ENCODE measurements at regions not wholly inside any gene's neighbourhood (a gene's known extent, or its start where the extent isn't known, plus 50 kb on each side); places are given as distances from the start of the nearest gene placed in this dataset.

DNA sequence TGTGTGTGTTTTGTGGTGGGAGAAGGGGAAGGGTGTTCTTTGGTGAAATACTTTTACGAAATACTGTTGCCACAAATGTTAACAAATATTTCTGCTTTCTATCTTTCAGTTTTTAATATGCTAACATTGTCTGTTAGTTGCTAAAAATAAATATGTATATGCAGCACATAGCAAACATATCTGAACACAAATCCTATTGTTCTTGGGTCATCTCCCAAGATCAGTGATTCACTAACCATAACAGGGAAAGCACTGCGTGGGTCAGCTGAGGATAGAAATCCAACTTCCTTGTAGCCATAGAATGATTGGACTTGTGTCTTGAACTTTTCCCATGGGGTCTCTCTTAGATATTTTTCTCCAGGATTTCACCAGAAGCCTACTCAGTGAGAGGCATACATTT is 250.3 kb upstream of the FAM47A start:
- Mint-ChIP-seq H3K4me1 (no peaks in the 10 kb centered on the region), H3K9me3 (no peaks in the 10 kb centered on the region), H3K36me3 (ENCODE audit: low read depth) (no peaks in the 10 kb centered on the region), H3K4me3 (no peak overlapping the region), H3K27ac (no peak overlapping the region), H3K27me3 (ENCODE audit: insufficient read depth, low read depth, poor library complexity) (no peaks in the 10 kb centered on the region)
- H3K27me3 ChIP-seq (ENCODE audit: insufficient read depth): no peaks in the 10 kb centered on the region
- DNase-seq (ENCODE audit: low spot score): no peak
- no peak overlapping the region for H3K4me2 ChIP-seq
- H2AFZ ChIP-seq: no peak overlapping the region
- no peak for ATAC-seq
- H3K36me3 ChIP-seq (ENCODE audit: insufficient read depth): no peaks in the 10 kb centered on the region
- no peaks in the 10 kb centered on the region for H3K4me1 ChIP-seq (ENCODE audit: insufficient read depth)
- no peaks in the 10 kb centered on the region for H3K9me2 ChIP-seq (ENCODE audit: insufficient read depth)
- H3F3A ChIP-seq (replicated peaks; ENCODE audit: low read depth): no peaks in the 10 kb centered on the region
- no peak overlapping the region for H3K4me3 ChIP-seq
- TF ChIP-seq JUNB (IDR thresholded peaks at IDR 0.05; ENCODE audit: unreplicated experiment) (no peak), REST (IDR thresholded peaks at IDR 0.05; ENCODE audit: unreplicated experiment) (no peak), EZH2 (IDR thresholded peaks at IDR 0.05; ENCODE audit: low read depth, unreplicated experiment) (no peak), POLR2AphosphoS5 (IDR thresholded peaks at IDR 0.05; ENCODE audit: low read depth) (no peak), ZNF331 (CRISPR knock-in tag; IDR thresholded peaks at IDR 0.05; ENCODE audit: low read depth) (no peak), ZNF114 (CRISPR knock-in tag; IDR thresholded peaks at IDR 0.05) (no peak), CREB1 (CRISPR knock-in tag; IDR thresholded peaks at IDR 0.05; ENCODE audit: low read depth) (no peak), STAT1 (IDR thresholded peaks at IDR 0.05; ENCODE audit: unreplicated experiment) (no peak), NANOG (IDR thresholded peaks at IDR 0.05; ENCODE audit: borderline replicate concordance) (no peak), EZH2phosphoT487 (IDR thresholded peaks at IDR 0.05; ENCODE audit: unreplicated experiment) (no peak)
- TF ChIP-seq, protein P1, sequence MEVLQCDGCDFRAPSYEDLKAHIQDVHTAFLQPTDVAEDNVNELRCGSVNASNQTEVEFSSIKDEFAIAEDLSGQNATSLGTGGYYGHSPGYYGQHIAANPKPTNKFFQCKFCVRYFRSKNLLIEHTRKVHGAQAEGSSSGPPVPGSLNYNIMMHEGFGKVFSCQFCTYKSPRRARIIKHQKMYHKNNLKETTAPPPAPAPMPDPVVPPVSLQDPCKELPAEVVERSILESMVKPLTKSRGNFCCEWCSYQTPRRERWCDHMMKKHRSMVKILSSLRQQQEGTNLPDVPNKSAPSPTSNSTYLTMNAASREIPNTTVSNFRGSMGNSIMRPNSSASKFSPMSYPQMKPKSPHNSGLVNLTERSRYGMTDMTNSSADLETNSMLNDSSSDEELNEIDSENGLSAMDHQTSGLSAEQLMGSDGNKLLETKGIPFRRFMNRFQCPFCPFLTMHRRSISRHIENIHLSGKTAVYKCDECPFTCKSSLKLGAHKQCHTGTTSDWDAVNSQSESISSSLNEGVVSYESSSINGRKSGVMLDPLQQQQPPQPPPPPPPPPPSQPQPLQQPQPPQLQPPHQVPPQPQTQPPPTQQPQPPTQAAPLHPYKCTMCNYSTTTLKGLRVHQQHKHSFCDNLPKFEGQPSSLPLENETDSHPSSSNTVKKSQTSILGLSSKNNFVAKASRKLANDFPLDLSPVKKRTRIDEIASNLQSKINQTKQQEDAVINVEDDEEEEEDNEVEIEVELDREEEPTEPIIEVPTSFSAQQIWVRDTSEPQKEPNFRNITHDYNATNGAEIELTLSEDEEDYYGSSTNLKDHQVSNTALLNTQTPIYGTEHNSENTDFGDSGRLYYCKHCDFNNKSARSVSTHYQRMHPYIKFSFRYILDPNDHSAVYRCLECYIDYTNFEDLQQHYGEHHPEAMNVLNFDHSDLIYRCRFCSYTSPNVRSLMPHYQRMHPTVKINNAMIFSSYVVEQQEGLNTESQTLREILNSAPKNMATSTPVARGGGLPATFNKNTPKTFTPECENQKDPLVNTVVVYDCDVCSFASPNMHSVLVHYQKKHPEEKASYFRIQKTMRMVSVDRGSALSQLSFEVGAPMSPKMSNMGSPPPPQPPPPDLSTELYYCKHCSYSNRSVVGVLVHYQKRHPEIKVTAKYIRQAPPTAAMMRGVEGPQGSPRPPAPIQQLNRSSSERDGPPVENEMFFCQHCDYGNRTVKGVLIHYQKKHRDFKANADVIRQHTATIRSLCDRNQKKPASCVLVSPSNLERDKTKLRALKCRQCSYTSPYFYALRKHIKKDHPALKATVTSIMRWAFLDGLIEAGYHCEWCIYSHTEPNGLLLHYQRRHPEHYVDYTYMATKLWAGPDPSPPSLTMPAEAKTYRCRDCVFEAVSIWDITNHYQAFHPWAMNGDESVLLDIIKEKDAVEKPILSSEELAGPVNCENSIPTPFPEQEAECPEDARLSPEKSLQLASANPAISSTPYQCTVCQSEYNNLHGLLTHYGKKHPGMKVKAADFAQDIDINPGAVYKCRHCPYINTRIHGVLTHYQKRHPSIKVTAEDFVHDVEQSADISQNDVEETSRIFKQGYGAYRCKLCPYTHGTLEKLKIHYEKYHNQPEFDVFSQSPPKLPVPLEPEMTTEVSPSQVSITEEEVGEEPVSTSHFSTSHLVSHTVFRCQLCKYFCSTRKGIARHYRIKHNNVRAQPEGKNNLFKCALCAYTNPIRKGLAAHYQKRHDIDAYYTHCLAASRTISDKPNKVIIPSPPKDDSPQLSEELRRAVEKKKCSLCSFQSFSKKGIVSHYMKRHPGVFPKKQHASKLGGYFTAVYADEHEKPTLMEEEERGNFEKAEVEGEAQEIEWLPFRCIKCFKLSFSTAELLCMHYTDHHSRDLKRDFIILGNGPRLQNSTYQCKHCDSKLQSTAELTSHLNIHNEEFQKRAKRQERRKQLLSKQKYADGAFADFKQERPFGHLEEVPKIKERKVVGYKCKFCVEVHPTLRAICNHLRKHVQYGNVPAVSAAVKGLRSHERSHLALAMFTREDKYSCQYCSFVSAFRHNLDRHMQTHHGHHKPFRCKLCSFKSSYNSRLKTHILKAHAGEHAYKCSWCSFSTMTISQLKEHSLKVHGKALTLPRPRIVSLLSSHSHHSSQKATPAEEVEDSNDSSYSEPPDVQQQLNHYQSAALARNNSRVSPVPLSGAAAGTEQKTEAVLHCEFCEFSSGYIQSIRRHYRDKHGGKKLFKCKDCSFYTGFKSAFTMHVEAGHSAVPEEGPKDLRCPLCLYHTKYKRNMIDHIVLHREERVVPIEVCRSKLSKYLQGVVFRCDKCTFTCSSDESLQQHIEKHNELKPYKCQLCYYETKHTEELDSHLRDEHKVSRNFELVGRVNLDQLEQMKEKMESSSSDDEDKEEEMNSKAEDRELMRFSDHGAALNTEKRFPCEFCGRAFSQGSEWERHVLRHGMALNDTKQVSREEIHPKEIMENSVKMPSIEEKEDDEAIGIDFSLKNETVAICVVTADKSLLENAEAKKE (CRISPR knock-in tag; IDR thresholded peaks at IDR 0.05): no peak
- TF ChIP-seq, protein P2, sequence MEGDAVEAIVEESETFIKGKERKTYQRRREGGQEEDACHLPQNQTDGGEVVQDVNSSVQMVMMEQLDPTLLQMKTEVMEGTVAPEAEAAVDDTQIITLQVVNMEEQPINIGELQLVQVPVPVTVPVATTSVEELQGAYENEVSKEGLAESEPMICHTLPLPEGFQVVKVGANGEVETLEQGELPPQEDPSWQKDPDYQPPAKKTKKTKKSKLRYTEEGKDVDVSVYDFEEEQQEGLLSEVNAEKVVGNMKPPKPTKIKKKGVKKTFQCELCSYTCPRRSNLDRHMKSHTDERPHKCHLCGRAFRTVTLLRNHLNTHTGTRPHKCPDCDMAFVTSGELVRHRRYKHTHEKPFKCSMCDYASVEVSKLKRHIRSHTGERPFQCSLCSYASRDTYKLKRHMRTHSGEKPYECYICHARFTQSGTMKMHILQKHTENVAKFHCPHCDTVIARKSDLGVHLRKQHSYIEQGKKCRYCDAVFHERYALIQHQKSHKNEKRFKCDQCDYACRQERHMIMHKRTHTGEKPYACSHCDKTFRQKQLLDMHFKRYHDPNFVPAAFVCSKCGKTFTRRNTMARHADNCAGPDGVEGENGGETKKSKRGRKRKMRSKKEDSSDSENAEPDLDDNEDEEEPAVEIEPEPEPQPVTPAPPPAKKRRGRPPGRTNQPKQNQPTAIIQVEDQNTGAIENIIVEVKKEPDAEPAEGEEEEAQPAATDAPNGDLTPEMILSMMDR (conservative IDR thresholded peaks at IDR 0.05; ENCODE audit: low read depth in 2 of 2): no peak
- TF ChIP-seq, protein P3, sequence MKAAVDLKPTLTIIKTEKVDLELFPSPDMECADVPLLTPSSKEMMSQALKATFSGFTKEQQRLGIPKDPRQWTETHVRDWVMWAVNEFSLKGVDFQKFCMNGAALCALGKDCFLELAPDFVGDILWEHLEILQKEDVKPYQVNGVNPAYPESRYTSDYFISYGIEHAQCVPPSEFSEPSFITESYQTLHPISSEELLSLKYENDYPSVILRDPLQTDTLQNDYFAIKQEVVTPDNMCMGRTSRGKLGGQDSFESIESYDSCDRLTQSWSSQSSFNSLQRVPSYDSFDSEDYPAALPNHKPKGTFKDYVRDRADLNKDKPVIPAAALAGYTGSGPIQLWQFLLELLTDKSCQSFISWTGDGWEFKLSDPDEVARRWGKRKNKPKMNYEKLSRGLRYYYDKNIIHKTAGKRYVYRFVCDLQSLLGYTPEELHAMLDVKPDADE (IDR thresholded peaks at IDR 0.05): no peak
- no peaks in the 10 kb centered on the region for H4K20me1 ChIP-seq (replicated peaks; ENCODE audit: insufficient read depth)
- H3K79me2 ChIP-seq (replicated peaks; ENCODE audit: insufficient read depth): no peaks in the 10 kb centered on the region
- H3K27ac ChIP-seq (ENCODE audit: low read depth): no peak overlapping the region

Measured in GM23338 (cell line).